Vagina (tissue), 2 donors: ENCODE measurements at regions not wholly inside any gene's neighbourhood (a gene's known extent, or its start where the extent isn't known, plus 50 kb on each side); places are given as distances from the start of the nearest gene placed in this dataset.

Experiments
- POLR2A ChIP-seq, 2 donors: fragments of 450-650 bp; IDR thresholded peaks; one replicate each; pipeline ENCODE4 v1.6.1; 2017; ENCODE audit warnings: antibody characterized with exemption in 2 of 2, mild to moderate bottlenecking in 2 of 2, moderate library complexity in 2 of 2
- POLR2AphosphoS5 ChIP-seq, 2 donors: sonication (generic); formaldehyde crosslinking; IDR thresholded peaks; one replicate each; pipeline ENCODE4 v1.9.0; 2017; ENCODE audit warnings: antibody characterized with exemption in 2 of 2, mild to moderate bottlenecking in 2 of 2, low read depth in 1 of 2; ENCODE audit not compliant: insufficient read depth in 1 of 2
- TF ChIP-seq, protein P1 (sequence below), 3 experiments: fragments of 450-650 bp in 2 of 3; fragments of 200-600 bp in 1 of 3; sonication (generic) in 1 of 3; IDR thresholded peaks; one replicate each; pipeline ENCODE4 v1.5.1; 2017 to 2019; ENCODE audit warnings: antibody characterized with exemption in 3 of 3, mild to moderate bottlenecking in 2 of 3, moderate library complexity in 2 of 3

DNA sequence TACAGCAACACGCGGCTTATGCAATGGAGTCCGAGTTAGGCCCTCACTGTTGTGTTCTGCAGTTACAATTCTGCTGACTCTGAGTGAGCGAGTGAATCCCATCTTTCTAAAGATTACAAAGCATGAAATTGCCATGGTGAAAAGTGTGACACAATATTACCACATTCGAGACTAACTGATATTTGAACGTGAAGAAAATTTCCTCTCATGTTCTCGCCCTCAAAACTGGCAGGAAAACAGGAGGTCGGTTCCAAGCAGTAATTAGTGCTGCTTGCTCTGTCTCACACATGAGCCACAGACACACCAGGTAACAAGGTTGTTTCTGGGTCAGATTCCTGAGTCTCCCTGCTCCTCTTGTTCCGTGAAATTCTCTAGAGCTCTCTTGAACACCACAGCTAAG is 93.7 kb upstream of the RIOK3 start:
- TF ChIP-seq POLR2AphosphoS5 (IDR thresholded peaks at IDR 0.05; ENCODE audit: insufficient read depth in 1 of 2, low read depth in 1 of 2): no peak
- TF ChIP-seq POLR2A (IDR thresholded peaks at IDR 0.05): no peak
- TF ChIP-seq, protein P1, sequence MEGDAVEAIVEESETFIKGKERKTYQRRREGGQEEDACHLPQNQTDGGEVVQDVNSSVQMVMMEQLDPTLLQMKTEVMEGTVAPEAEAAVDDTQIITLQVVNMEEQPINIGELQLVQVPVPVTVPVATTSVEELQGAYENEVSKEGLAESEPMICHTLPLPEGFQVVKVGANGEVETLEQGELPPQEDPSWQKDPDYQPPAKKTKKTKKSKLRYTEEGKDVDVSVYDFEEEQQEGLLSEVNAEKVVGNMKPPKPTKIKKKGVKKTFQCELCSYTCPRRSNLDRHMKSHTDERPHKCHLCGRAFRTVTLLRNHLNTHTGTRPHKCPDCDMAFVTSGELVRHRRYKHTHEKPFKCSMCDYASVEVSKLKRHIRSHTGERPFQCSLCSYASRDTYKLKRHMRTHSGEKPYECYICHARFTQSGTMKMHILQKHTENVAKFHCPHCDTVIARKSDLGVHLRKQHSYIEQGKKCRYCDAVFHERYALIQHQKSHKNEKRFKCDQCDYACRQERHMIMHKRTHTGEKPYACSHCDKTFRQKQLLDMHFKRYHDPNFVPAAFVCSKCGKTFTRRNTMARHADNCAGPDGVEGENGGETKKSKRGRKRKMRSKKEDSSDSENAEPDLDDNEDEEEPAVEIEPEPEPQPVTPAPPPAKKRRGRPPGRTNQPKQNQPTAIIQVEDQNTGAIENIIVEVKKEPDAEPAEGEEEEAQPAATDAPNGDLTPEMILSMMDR (IDR thresholded peaks at IDR 0.05): no peak
